ENCODE measurements at regions not wholly inside any gene's neighbourhood (a gene's known extent, or its start where the extent isn't known, plus 50 kb on each side); places are given as distances from the start of the nearest gene placed in this dataset.

GRCh38 chr17:74089380-74089779, 114.1 kb upstream of the RPL38 start:
- Histone ChIP-seq H3K4me3 (ENCODE audit: control extremely low read depth in 1 of 5, extremely low read depth in 1 of 5, insufficient read depth in 1 of 5, low read depth in 2 of 5, low read length in 4 of 5) (no peak overlapping the region), H3K4me2 (replicated peaks; ENCODE audit: low read depth, low read length, poor library complexity, severe bottlenecking) (no peak overlapping the region), H3K79me2 (ENCODE audit: control insufficient read depth, insufficient read depth, low read length) (no peaks in the 10 kb centered on the region), H3K9me3 (ENCODE audit: control extremely low read depth in 1 of 3, control insufficient read depth in 2 of 3, insufficient read depth in 1 of 3, low read length in 2 of 3) (peaks cover 0 to 20% (median 9%) of the 10 kb centered on the region in 3 donors), H3K9ac (ENCODE audit: low read length) (no peak overlapping the region), H3K4me1 (ENCODE audit: control insufficient read depth in 2 of 2, insufficient read depth in 2 of 2, low read length in 2 of 2) (no peaks in the 10 kb centered on the region), H4K20me1 (ENCODE audit: control insufficient read depth, insufficient read depth, low read length, poor library complexity, severe bottlenecking) (no peaks in the 10 kb centered on the region), H3K27ac (ENCODE audit: low read length in 2 of 2) (no peak overlapping the region), H3K36me3 (replicated peaks in 1 of 2; ENCODE audit: control extremely low read depth in 1 of 2, control insufficient read depth in 1 of 2, extremely low read depth in 1 of 2, insufficient read depth in 2 of 2, low read length in 1 of 2) (no peaks in the 10 kb centered on the region), H2AFZ (ENCODE audit: insufficient read depth, low read depth, low read length, poor library complexity, severe bottlenecking) (no peak overlapping the region), H3K27me3 (replicated peaks in 1 of 4; ENCODE audit: control extremely low read depth in 1 of 4, control insufficient read depth in 3 of 4, insufficient read depth in 4 of 4, low read length in 3 of 4) (peaks cover 0 to 10% (median 3%) of the 10 kb centered on the region in 4 experiments)
- ChIA-PET POLR2A (no interaction called here), CTCF (no interaction called here)
- ATAC-seq (ENCODE audit: low read depth) (no peak), DNase-seq (no peak)
- TF ChIP-seq CTCF (IDR thresholded peaks at IDR 0.05) (no peak), EZH2 (IDR thresholded peaks at IDR 0.05; ENCODE audit: borderline replicate concordance, insufficient read depth, low read depth, low read length, poor library complexity, severe bottlenecking) (no peak)
- H3K4me1 Mint-ChIP-seq: no peaks in the 10 kb centered on the region
- intact Hi-C loops (cut with micrococcal nuclease): no loop called here
- 100% methylated on average over 3 of the region's 3 CpGs for whole genome bisulfite sequencing (ENCODE audit: insufficient coverage)
- peaks cover 37% of the 10 kb centered on the region for H3K27me3 Mint-ChIP-seq
- H3K27ac Mint-ChIP-seq: no peak overlapping the region
- H3K9me3 Mint-ChIP-seq (ENCODE audit: insufficient read depth): peaks cover 12% of the 10 kb centered on the region
- no peak overlapping the region for H3K4me3 Mint-ChIP-seq

- peak; percentile 8 for DNase-seq
- TF ChIP-seq CTCF (IDR thresholded peaks at IDR 0.05) (peak; percentile 10), EZH2 (IDR thresholded peaks at IDR 0.05; ENCODE audit: borderline replicate concordance, insufficient read depth, low read depth, low read length, poor library complexity, severe bottlenecking) (no peak)
- Histone ChIP-seq H3K4me3 (ENCODE audit: control extremely low read depth in 1 of 5, extremely low read depth in 1 of 5, insufficient read depth in 1 of 5, low read depth in 2 of 5, low read length in 4 of 5) (no peak overlapping the region), H3K27ac (ENCODE audit: low read length in 2 of 2) (no peak overlapping the region), H3K27me3 (replicated peaks in 1 of 4; ENCODE audit: control extremely low read depth in 1 of 4, control insufficient read depth in 3 of 4, insufficient read depth in 4 of 4, low read length in 3 of 4) (peaks cover 0 to 10% (median 3%) of the 10 kb centered on the region in 4 experiments), H3K79me2 (ENCODE audit: control insufficient read depth, insufficient read depth, low read length) (no peaks in the 10 kb centered on the region), H3K4me2 (replicated peaks; ENCODE audit: low read depth, low read length, poor library complexity, severe bottlenecking) (no peak overlapping the region), H4K20me1 (ENCODE audit: control insufficient read depth, insufficient read depth, low read length, poor library complexity, severe bottlenecking) (no peaks in the 10 kb centered on the region), H3K36me3 (replicated peaks in 1 of 2; ENCODE audit: control extremely low read depth in 1 of 2, control insufficient read depth in 1 of 2, extremely low read depth in 1 of 2, insufficient read depth in 2 of 2, low read length in 1 of 2) (no peaks in the 10 kb centered on the region), H3K9me3 (ENCODE audit: control extremely low read depth in 1 of 3, control insufficient read depth in 2 of 3, insufficient read depth in 1 of 3, low read length in 2 of 3) (peaks cover 0 to 20% (median 6%) of the 10 kb centered on the region in 3 donors), H3K9ac (ENCODE audit: low read length) (no peak overlapping the region), H3K4me1 (ENCODE audit: control insufficient read depth in 2 of 2, insufficient read depth in 2 of 2, low read length in 2 of 2) (no peaks in the 10 kb centered on the region), H2AFZ (ENCODE audit: insufficient read depth, low read depth, low read length, poor library complexity, severe bottlenecking) (no peak overlapping the region)
- 0% methylated on average over 1 of the region's 4 CpGs for WGBS (ENCODE audit: insufficient coverage)
- Mint-ChIP-seq H3K27me3 (peaks cover 34% of the 10 kb centered on the region), H3K27ac (no peak overlapping the region), H3K9me3 (ENCODE audit: insufficient read depth) (peaks cover 9% of the 10 kb centered on the region), H3K4me1 (no peaks in the 10 kb centered on the region), H3K4me3 (no peak overlapping the region)
- no peak for ATAC-seq (ENCODE audit: low read depth)
- POLR2A ChIA-PET: no interaction called here
- CTCF ChIA-PET: no interaction called here
- intact Hi-C loops (cut with micrococcal nuclease): no loop called here
These were observed 113.5 kb upstream of the RPL38 start for GRCh38 chr17:74089869-74090464.

Measured in B cell (primary cell).